ENCODE measurements at regions not wholly inside any gene's neighbourhood (a gene's known extent, or its start where the extent isn't known, plus 50 kb on each side); places are given as distances from the start of the nearest gene placed in this dataset.
A peak's percentile ranks its signal among the peaks of the same experiment; 100 is the strongest.

DNA sequence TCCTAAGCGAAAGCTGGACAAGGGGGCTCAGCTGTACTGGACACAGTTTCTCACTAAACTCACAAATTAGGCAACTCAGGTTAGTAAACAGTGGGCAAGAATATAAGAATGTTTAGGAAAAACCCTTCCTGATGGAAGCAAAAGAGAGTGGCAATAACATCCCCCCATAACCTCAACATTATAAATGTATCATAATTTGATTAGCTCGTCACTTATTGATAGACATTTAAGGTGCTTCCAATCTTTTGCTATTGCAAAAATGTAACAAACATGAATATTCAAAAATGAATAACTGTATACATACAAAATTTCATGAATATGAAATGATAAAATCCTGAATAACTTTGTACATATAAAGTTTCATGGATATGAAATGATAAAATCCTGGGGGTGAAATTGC, 415.7 kb downstream of the EPM2A start:
- H3K4ac ChIP-seq (ENCODE audit: low read depth, low read length), result no peak overlapping the region
- no peak overlapping the region for H2AK5ac ChIP-seq (ENCODE audit: low read length)
- no peak overlapping the region for H4K5ac ChIP-seq (ENCODE audit: low read length)
- H3K23ac ChIP-seq (ENCODE audit: low read length), result no peak overlapping the region
- no peaks in the 10 kb centered on the region for H3K4me1 ChIP-seq (ENCODE audit: control insufficient read depth, low read depth, low read length)
- H3K36me3 ChIP-seq (ENCODE audit: control insufficient read depth, insufficient read depth, low read length), result no peaks in the 10 kb centered on the region
- no peak overlapping the region for H3K4me2 ChIP-seq (ENCODE audit: low read length)
- H2BK5ac ChIP-seq (ENCODE audit: low read length), result no peak overlapping the region
- WGBS (ENCODE audit: extremely low coverage, insufficient coverage, low lambda C conversion rate), result no CpG with 5 or more reads among the region's 2 CpGs
- no peaks in the 10 kb centered on the region for H3K79me1 ChIP-seq (ENCODE audit: low read length)
- no peak overlapping the region for H3K4me3 ChIP-seq (ENCODE audit: low read length)
- H2BK120ac ChIP-seq (ENCODE audit: low read depth, low read length), result no peak overlapping the region
- no peak overlapping the region for H2BK15ac ChIP-seq (replicated peaks; ENCODE audit: low read depth)
- no peak overlapping the region for H3K18ac ChIP-seq (ENCODE audit: low read length)
- DNase-seq, result no peak
- H3K56ac ChIP-seq (ENCODE audit: low read length), result no peak overlapping the region
- H3K27me3 ChIP-seq (ENCODE audit: insufficient read depth, low read length, poor library complexity), result no peaks in the 10 kb centered on the region
- H4K8ac ChIP-seq (ENCODE audit: low read depth, low read length), result no peak overlapping the region
- H3K9ac ChIP-seq (ENCODE audit: low read length), result no peak overlapping the region
- H3K27ac ChIP-seq (ENCODE audit: low read depth, low read length), result no peak overlapping the region
- H3K79me2 ChIP-seq (ENCODE audit: control insufficient read depth, insufficient read depth, low read length), result no peaks in the 10 kb centered on the region

DNA sequence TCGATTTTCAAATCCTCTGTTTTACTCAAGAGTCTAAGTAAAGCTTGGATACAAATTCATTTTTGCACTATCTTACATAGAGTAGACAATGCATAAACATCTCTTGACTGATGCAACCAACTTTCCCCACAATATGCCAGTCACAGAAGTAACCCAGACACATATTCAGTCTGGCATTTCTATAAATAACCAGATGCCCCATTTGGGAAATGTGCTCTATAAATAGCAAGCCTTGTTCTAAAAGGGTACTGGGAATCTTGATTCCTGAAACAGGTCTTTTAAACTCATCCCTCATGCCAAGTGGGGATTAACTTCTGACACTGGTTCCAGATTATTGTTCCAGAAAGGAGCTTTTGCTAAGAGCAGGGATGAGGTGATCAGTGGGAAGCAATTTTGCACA, 411.7 kb downstream of the EPM2A start:
- Histone ChIP-seq H2BK15ac (replicated peaks; ENCODE audit: low read depth) (no peak overlapping the region), H3K79me1 (ENCODE audit: low read length) (no peaks in the 10 kb centered on the region), H3K27ac (ENCODE audit: low read depth, low read length) (no peak overlapping the region), H3K56ac (ENCODE audit: low read length) (no peak overlapping the region), H3K79me2 (ENCODE audit: control insufficient read depth, insufficient read depth, low read length) (no peaks in the 10 kb centered on the region), H3K4ac (ENCODE audit: low read depth, low read length) (no peak overlapping the region), H4K5ac (ENCODE audit: low read length) (no peak overlapping the region), H3K4me1 (ENCODE audit: control insufficient read depth, low read depth, low read length) (no peaks in the 10 kb centered on the region), H3K27me3 (ENCODE audit: insufficient read depth, low read length, poor library complexity) (no peaks in the 10 kb centered on the region), H3K36me3 (ENCODE audit: control insufficient read depth, insufficient read depth, low read length) (no peaks in the 10 kb centered on the region), H3K18ac (ENCODE audit: low read length) (no peak overlapping the region), H2BK5ac (ENCODE audit: low read length) (no peak overlapping the region), H2AK5ac (ENCODE audit: low read length) (no peak overlapping the region), H3K4me2 (ENCODE audit: low read length) (no peak overlapping the region), H2BK120ac (ENCODE audit: low read depth, low read length) (no peak overlapping the region), H4K8ac (ENCODE audit: low read depth, low read length) (no peak overlapping the region), H3K23ac (ENCODE audit: low read length) (no peak overlapping the region), H3K4me3 (ENCODE audit: low read length) (no peak overlapping the region), H3K9ac (ENCODE audit: low read length) (no peak overlapping the region)
- no peak for DNase-seq
- no CpG with 5 or more reads among the region's 1 CpG for WGBS (ENCODE audit: extremely low coverage, insufficient coverage, low lambda C conversion rate)

DNA sequence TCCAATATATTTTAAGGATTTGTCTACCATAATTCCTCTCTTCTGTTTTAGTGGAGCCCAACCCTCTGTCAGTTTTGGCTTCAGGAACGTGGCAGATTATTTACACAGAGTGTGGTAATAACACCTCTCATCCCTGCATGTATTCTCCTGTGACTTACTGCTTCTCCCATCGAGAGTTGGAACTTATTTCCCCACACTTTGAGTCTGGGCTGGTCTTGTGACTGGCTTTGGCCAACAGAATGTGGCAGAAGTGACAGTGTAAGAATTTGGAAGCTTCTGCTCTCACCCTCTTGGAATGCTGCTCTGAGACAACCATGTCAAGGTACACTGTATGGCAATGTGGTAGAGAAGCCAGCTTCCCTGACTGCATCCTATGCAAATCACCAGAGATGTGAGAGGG, 407.7 kb downstream of the EPM2A start:
- H3K9ac ChIP-seq (ENCODE audit: low read length), result no peak overlapping the region
- H3K4me2 ChIP-seq (ENCODE audit: low read length), result no peak overlapping the region
- no peak overlapping the region for H3K4ac ChIP-seq (ENCODE audit: low read depth, low read length)
- H2AK5ac ChIP-seq (ENCODE audit: low read length), result no peak overlapping the region
- H3K27ac ChIP-seq (ENCODE audit: low read depth, low read length), result no peak overlapping the region
- no peak overlapping the region for H3K18ac ChIP-seq (ENCODE audit: low read length)
- H2BK120ac ChIP-seq (ENCODE audit: low read depth, low read length), result no peak overlapping the region
- no peaks in the 10 kb centered on the region for H3K27me3 ChIP-seq (ENCODE audit: insufficient read depth, low read length, poor library complexity)
- H4K5ac ChIP-seq (ENCODE audit: low read length), result no peak overlapping the region
- no peaks in the 10 kb centered on the region for H3K36me3 ChIP-seq (ENCODE audit: control insufficient read depth, insufficient read depth, low read length)
- H3K4me3 ChIP-seq (ENCODE audit: low read length), result no peak overlapping the region
- WGBS (ENCODE audit: extremely low coverage, insufficient coverage, low lambda C conversion rate), result no CpG with 5 or more reads among the region's 2 CpGs
- no peak overlapping the region for H4K8ac ChIP-seq (ENCODE audit: low read depth, low read length)
- no peak overlapping the region for H2BK15ac ChIP-seq (replicated peaks; ENCODE audit: low read depth)
- no peak overlapping the region for H2BK5ac ChIP-seq (ENCODE audit: low read length)
- peak; percentile 85 for DNase-seq
- H3K79me2 ChIP-seq (ENCODE audit: control insufficient read depth, insufficient read depth, low read length), result no peaks in the 10 kb centered on the region
- H3K79me1 ChIP-seq (ENCODE audit: low read length), result no peaks in the 10 kb centered on the region
- no peak overlapping the region for H3K23ac ChIP-seq (ENCODE audit: low read length)
- no peak overlapping the region for H3K56ac ChIP-seq (ENCODE audit: low read length)
- no peaks in the 10 kb centered on the region for H3K4me1 ChIP-seq (ENCODE audit: control insufficient read depth, low read depth, low read length)

DNA sequence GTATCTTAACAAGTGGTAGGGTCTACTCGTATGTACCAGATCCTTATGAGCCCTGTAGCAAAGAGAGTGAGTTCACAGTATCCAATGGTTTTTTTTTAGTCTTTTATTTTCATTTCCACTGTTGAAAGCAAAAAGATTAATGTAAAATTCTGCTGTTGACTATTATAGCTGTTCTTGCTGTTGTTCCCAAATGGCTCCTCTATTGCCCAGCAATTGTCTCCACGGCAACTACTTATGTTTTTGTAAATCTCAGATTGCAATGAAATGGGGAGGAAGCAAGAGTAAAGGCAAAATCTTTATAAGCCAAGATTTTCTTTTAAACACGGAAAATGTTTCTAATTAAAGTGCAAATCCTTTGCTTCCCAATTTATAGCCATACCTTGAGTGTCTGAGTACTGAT, 406.1 kb downstream of the EPM2A start:
- no peak overlapping the region for H3K4me2 ChIP-seq (ENCODE audit: low read length)
- no CpG with 5 or more reads among the region's 3 CpGs for WGBS (ENCODE audit: extremely low coverage, insufficient coverage, low lambda C conversion rate)
- H2AK5ac ChIP-seq (ENCODE audit: low read length), result no peak overlapping the region
- no peak overlapping the region for H4K5ac ChIP-seq (ENCODE audit: low read length)
- H3K27ac ChIP-seq (ENCODE audit: low read depth, low read length), result no peak overlapping the region
- no peak overlapping the region for H3K56ac ChIP-seq (ENCODE audit: low read length)
- no peak overlapping the region for H3K4ac ChIP-seq (ENCODE audit: low read depth, low read length)
- H2BK5ac ChIP-seq (ENCODE audit: low read length), result no peak overlapping the region
- H3K4me3 ChIP-seq (ENCODE audit: low read length), result no peak overlapping the region
- no peaks in the 10 kb centered on the region for H3K27me3 ChIP-seq (ENCODE audit: insufficient read depth, low read length, poor library complexity)
- H2BK15ac ChIP-seq (replicated peaks; ENCODE audit: low read depth), result no peak overlapping the region
- no peaks in the 10 kb centered on the region for H3K36me3 ChIP-seq (ENCODE audit: control insufficient read depth, insufficient read depth, low read length)
- no peak overlapping the region for H4K8ac ChIP-seq (ENCODE audit: low read depth, low read length)
- no peaks in the 10 kb centered on the region for H3K4me1 ChIP-seq (ENCODE audit: control insufficient read depth, low read depth, low read length)
- no peak overlapping the region for H3K23ac ChIP-seq (ENCODE audit: low read length)
- H3K79me1 ChIP-seq (ENCODE audit: low read length), result no peaks in the 10 kb centered on the region
- no peak overlapping the region for H2BK120ac ChIP-seq (ENCODE audit: low read depth, low read length)
- H3K79me2 ChIP-seq (ENCODE audit: control insufficient read depth, insufficient read depth, low read length), result no peaks in the 10 kb centered on the region
- no peak for DNase-seq
- no peak overlapping the region for H3K18ac ChIP-seq (ENCODE audit: low read length)
- H3K9ac ChIP-seq (ENCODE audit: low read length), result no peak overlapping the region

DNA sequence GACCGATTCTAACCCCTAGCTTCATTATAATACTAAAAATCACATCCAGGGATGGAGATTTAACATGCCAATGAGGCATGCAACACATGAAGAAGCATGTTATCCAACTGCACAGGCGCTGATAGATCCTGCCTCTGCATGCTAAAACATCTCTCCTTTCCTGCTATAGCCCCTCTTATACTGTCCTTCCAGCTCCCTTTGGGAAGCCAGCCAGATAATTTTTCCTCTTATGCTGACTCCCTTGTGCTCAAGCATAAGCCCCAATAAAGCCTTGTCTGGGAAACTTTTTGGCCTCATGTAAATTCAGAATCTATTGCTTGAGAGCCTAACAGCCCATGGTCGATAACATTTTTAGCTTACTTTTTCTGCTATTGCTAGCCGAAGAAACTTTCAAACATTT, 404.3 kb downstream of the EPM2A start:
- Histone ChIP-seq H3K18ac (ENCODE audit: low read length) (no peak overlapping the region), H3K4me2 (ENCODE audit: low read length) (no peak overlapping the region), H3K27ac (ENCODE audit: low read depth, low read length) (no peak overlapping the region), H2BK5ac (ENCODE audit: low read length) (no peak overlapping the region), H3K79me1 (ENCODE audit: low read length) (no peaks in the 10 kb centered on the region), H4K8ac (ENCODE audit: low read depth, low read length) (no peak overlapping the region), H3K79me2 (ENCODE audit: control insufficient read depth, insufficient read depth, low read length) (no peaks in the 10 kb centered on the region), H3K4me3 (ENCODE audit: low read length) (no peak overlapping the region), H3K9ac (ENCODE audit: low read length) (no peak overlapping the region), H2BK120ac (ENCODE audit: low read depth, low read length) (no peak overlapping the region), H3K4me1 (ENCODE audit: control insufficient read depth, low read depth, low read length) (no peaks in the 10 kb centered on the region), H3K36me3 (ENCODE audit: control insufficient read depth, insufficient read depth, low read length) (no peaks in the 10 kb centered on the region), H3K23ac (ENCODE audit: low read length) (no peak overlapping the region), H4K5ac (ENCODE audit: low read length) (no peak overlapping the region), H3K56ac (ENCODE audit: low read length) (no peak overlapping the region), H2BK15ac (replicated peaks; ENCODE audit: low read depth) (no peak overlapping the region), H2AK5ac (ENCODE audit: low read length) (no peak overlapping the region), H3K4ac (ENCODE audit: low read depth, low read length) (no peak overlapping the region), H3K27me3 (ENCODE audit: insufficient read depth, low read length, poor library complexity) (no peaks in the 10 kb centered on the region)
- no CpG with 5 or more reads among the region's 4 CpGs for WGBS (ENCODE audit: extremely low coverage, insufficient coverage, low lambda C conversion rate)
- no peak for DNase-seq

- peak; percentile 26 for DNase-seq
- H4K5ac ChIP-seq (ENCODE audit: low read length), result no peak overlapping the region
- no peak overlapping the region for H2BK120ac ChIP-seq (ENCODE audit: low read depth, low read length)
- H3K18ac ChIP-seq (ENCODE audit: low read length), result no peak overlapping the region
- H3K4me3 ChIP-seq (ENCODE audit: low read length), result no peak overlapping the region
- H3K27me3 ChIP-seq (ENCODE audit: insufficient read depth, low read length, poor library complexity), result no peaks in the 10 kb centered on the region
- no peak overlapping the region for H2AK5ac ChIP-seq (ENCODE audit: low read length)
- no peak overlapping the region for H2BK5ac ChIP-seq (ENCODE audit: low read length)
- H4K8ac ChIP-seq (ENCODE audit: low read depth, low read length), result no peak overlapping the region
- H3K79me1 ChIP-seq (ENCODE audit: low read length), result no peaks in the 10 kb centered on the region
- H3K79me2 ChIP-seq (ENCODE audit: control insufficient read depth, insufficient read depth, low read length), result no peaks in the 10 kb centered on the region
- H3K9ac ChIP-seq (ENCODE audit: low read length), result no peak overlapping the region
- no peaks in the 10 kb centered on the region for H3K4me1 ChIP-seq (ENCODE audit: control insufficient read depth, low read depth, low read length)
- no peak overlapping the region for H2BK15ac ChIP-seq (replicated peaks; ENCODE audit: low read depth)
- WGBS (ENCODE audit: extremely low coverage, insufficient coverage, low lambda C conversion rate), result no CpG with 5 or more reads among the region's 2 CpGs
- H3K23ac ChIP-seq (ENCODE audit: low read length), result no peak overlapping the region
- H3K4ac ChIP-seq (ENCODE audit: low read depth, low read length), result no peak overlapping the region
- no peaks in the 10 kb centered on the region for H3K36me3 ChIP-seq (ENCODE audit: control insufficient read depth, insufficient read depth, low read length)
- no peak overlapping the region for H3K4me2 ChIP-seq (ENCODE audit: low read length)
- H3K27ac ChIP-seq (ENCODE audit: low read depth, low read length), result no peak overlapping the region
- no peak overlapping the region for H3K56ac ChIP-seq (ENCODE audit: low read length)
Measured at GRCh38 chr6:145332011-145332410, 403.3 kb downstream of the EPM2A start.
